Fibroblast of the aortic adventitia (primary cell): ENCODE measurements at regions not wholly inside any gene's neighbourhood (a gene's known extent, or its start where the extent isn't known, plus 50 kb on each side); places are given as distances from the start of the nearest gene placed in this dataset.
A peak's percentile ranks its signal among the peaks of the same experiment; 100 is the strongest.

Experiments
- DNase-seq: peaks from one replicate; pipeline ENCODE4 v3.0.0-alpha.2; 2010; ENCODE audit warnings: low read depth
- H3K4me3 ChIP-seq: 2 replicates; pipeline ENCODE4 v1.5.1; 2011; ENCODE audit warnings: low read depth, mild to moderate bottlenecking, control low read depth, low read length, moderate library complexity
- CTCF ChIP-seq: IDR thresholded peaks from 2 replicates; pipeline ENCODE4 v1.5.1; 2011; ENCODE audit warnings: mild to moderate bottlenecking, low read length, control low read depth, inconsistent platforms; ENCODE audit not compliant: insufficient read depth

GRCh38 chr2:228697456-228697855 is 516.0 kb upstream of the SPHKAP start:
- no peak for DNase-seq
- TF ChIP-seq CTCF = no peak
- H3K4me3 ChIP-seq = no peak overlapping the region

GRCh38 chr2:228690681-228691080 is 509.2 kb upstream of the SPHKAP start:
- H3K4me3 ChIP-seq = no peak overlapping the region
- no peak for TF ChIP-seq CTCF
- no peak for DNase-seq

- DNase-seq = peak; percentile 9
- peak; percentile 28 for TF ChIP-seq CTCF
- H3K4me3 ChIP-seq = no peak overlapping the region
Observed at GRCh38 chr2:228689053-228689452, 507.6 kb upstream of the SPHKAP start.

- no peak overlapping the region for H3K4me3 ChIP-seq
- no peak for TF ChIP-seq CTCF
- DNase-seq = peak; percentile 12
Observed at GRCh38 chr2:228688007-228688645, 506.6 kb upstream of the SPHKAP start.

GRCh38 chr2:228681979-228682378 is 500.5 kb upstream of the SPHKAP start:
- DNase-seq = no peak
- no peak overlapping the region for H3K4me3 ChIP-seq
- TF ChIP-seq CTCF = no peak

GRCh38 chr2:228681426-228681825 is 499.9 kb upstream of the SPHKAP start:
- no peak overlapping the region for H3K4me3 ChIP-seq
- peak; percentile 80 for DNase-seq
- peak; percentile 55 for TF ChIP-seq CTCF

- no peak for DNase-seq
- TF ChIP-seq CTCF = no peak
Observed at GRCh38 chr2:228678110-228678509, 496.6 kb upstream of the SPHKAP start.

More at GRCh38 chr2:228678110-228678509, 496.6 kb upstream of the SPHKAP start:
- no peak overlapping the region for H3K4me3 ChIP-seq
